OCI-LY1 (cell line): ENCODE measurements at regions not wholly inside any gene's neighbourhood (a gene's known extent, or its start where the extent isn't known, plus 50 kb on each side); places are given as distances from the start of the nearest gene placed in this dataset.

Source experiments
- H2AFZ ChIP-seq: fragments of 200-600 bp; sonication (generic), shearing (Covaris generic); 2 replicates; pipeline ENCODE4 v1.6.0; 2014; ENCODE audit warnings: antibody characterized with exemption, mild to moderate bottlenecking, low read length
- H3F3A ChIP-seq: fragments of 200-600 bp; sonication (generic), shearing (Covaris generic); 2 replicates; pipeline ENCODE4 v1.6.0; 2014; ENCODE audit warnings: mild to moderate bottlenecking, antibody characterized with exemption, low read length, moderate library complexity; ENCODE audit not compliant: insufficient read depth
- H3K27ac ChIP-seq: fragments of 200-600 bp; sonication (generic); 2 replicates; pipeline ENCODE4 v1.5.1; 2014; ENCODE audit warnings: low read length, mixed run types, mild to moderate bottlenecking, low read depth; ENCODE audit not compliant: poor library complexity, severe bottlenecking
- H3K27me3 ChIP-seq: fragments of 200-600 bp; sonication (generic); 2 replicates; pipeline ENCODE4 v1.6.0; 2014; ENCODE audit warnings: antibody characterized with exemption, mild to moderate bottlenecking, low read length, moderate library complexity; ENCODE audit not compliant: insufficient read depth
- H3K36me3 ChIP-seq: fragments of 200-600 bp; sonication (generic); 2 replicates; pipeline ENCODE4 v1.6.1; 2014; ENCODE audit warnings: mild to moderate bottlenecking, antibody characterized with exemption, low read length, moderate library complexity, mixed read lengths; ENCODE audit not compliant: insufficient read depth
- H3K4me1 ChIP-seq: fragments of 200-600 bp; sonication (generic); 2 replicates; pipeline ENCODE4 v1.5.1; 2014; ENCODE audit warnings: mild to moderate bottlenecking, low read length, moderate library complexity; ENCODE audit not compliant: insufficient read depth, severe bottlenecking
- H3K4me2 ChIP-seq: fragments of 200-600 bp; sonication (generic), shearing (Covaris generic); 2 replicates; pipeline ENCODE4 v1.6.1; 2014; ENCODE audit warnings: low read length
- H3K4me3 ChIP-seq: fragments of 200-600 bp; sonication (generic); 2 replicates; pipeline ENCODE4 v1.5.1; 2014; ENCODE audit warnings: low read length, low read depth, mild to moderate bottlenecking, mixed read lengths; ENCODE audit not compliant: poor library complexity, severe bottlenecking
- H3K79me2 ChIP-seq: fragments of 200-600 bp; shearing (Covaris generic); 2 replicates; pipeline ENCODE4 v1.6.1; 2016; ENCODE audit warnings: mixed run types, low read length, mixed read lengths; ENCODE audit not compliant: insufficient read depth
- H3K9ac ChIP-seq: fragments of 200-600 bp; sonication (generic), shearing (Covaris generic); 2 replicates; pipeline ENCODE4 v1.6.1; 2014; ENCODE audit warnings: mild to moderate bottlenecking, low read length, mixed read lengths
- H3K9me2 ChIP-seq: fragments of 200-600 bp; sonication (generic), shearing (Covaris generic); 2 replicates; pipeline ENCODE4 v1.6.1; 2014; ENCODE audit warnings: low read depth, mild to moderate bottlenecking, low read length, mixed read lengths
- H3K9me3 ChIP-seq: fragments of 200-600 bp; shearing (Covaris generic); 2 replicates; pipeline ENCODE4 v1.6.1; 2014; ENCODE audit warnings: low read length, mixed read lengths
- H4K20me1 ChIP-seq: fragments of 200-600 bp; sonication (generic), shearing (Covaris generic); 2 replicates; pipeline ENCODE4 v1.6.0; 2016; ENCODE audit warnings: mild to moderate bottlenecking, low read length; ENCODE audit not compliant: insufficient read depth
- EZH2 ChIP-seq: fragments of 200-600 bp; sonication (generic), shearing (Covaris generic); IDR thresholded peaks from 2 replicates; pipeline ENCODE4 v1.8.0; 2017; ENCODE audit warnings: borderline replicate concordance, mixed run types, mild to moderate bottlenecking, antibody characterized with exemption, low read length, moderate library complexity, mixed read lengths
- TF ChIP-seq, protein P1 (sequence below): fragments of 200-600 bp; sonication (generic), shearing (Covaris generic); IDR thresholded peaks from 2 replicates; pipeline ENCODE4 v1.5.1; 2017; ENCODE audit warnings: mild to moderate bottlenecking, antibody characterized with exemption, low read length, moderate library complexity, mixed read lengths

- H3K4me1 ChIP-seq, result no peaks in the 10 kb centered on the region
- no peaks in the 10 kb centered on the region for H4K20me1 ChIP-seq
- H3K27ac ChIP-seq, result no peak overlapping the region
- no peak overlapping the region for H3K4me3 ChIP-seq
- H3K9me3 ChIP-seq, result no peaks in the 10 kb centered on the region
- TF ChIP-seq EZH2, result no peak
- TF ChIP-seq, protein P1, sequence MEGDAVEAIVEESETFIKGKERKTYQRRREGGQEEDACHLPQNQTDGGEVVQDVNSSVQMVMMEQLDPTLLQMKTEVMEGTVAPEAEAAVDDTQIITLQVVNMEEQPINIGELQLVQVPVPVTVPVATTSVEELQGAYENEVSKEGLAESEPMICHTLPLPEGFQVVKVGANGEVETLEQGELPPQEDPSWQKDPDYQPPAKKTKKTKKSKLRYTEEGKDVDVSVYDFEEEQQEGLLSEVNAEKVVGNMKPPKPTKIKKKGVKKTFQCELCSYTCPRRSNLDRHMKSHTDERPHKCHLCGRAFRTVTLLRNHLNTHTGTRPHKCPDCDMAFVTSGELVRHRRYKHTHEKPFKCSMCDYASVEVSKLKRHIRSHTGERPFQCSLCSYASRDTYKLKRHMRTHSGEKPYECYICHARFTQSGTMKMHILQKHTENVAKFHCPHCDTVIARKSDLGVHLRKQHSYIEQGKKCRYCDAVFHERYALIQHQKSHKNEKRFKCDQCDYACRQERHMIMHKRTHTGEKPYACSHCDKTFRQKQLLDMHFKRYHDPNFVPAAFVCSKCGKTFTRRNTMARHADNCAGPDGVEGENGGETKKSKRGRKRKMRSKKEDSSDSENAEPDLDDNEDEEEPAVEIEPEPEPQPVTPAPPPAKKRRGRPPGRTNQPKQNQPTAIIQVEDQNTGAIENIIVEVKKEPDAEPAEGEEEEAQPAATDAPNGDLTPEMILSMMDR, result no peak
- no peaks in the 10 kb centered on the region for H3K36me3 ChIP-seq
- H3K9ac ChIP-seq, result no peak overlapping the region
- no peak overlapping the region for H3K4me2 ChIP-seq
- no peaks in the 10 kb centered on the region for H3F3A ChIP-seq
- H3K27me3 ChIP-seq, result no peaks in the 10 kb centered on the region
- H3K9me2 ChIP-seq, result no peaks in the 10 kb centered on the region
- no peaks in the 10 kb centered on the region for H3K79me2 ChIP-seq
- no peak overlapping the region for H2AFZ ChIP-seq
These were observed 972.5 kb downstream of the MRPL39 start for GRCh38 chr21:24634749-24635148.

DNA sequence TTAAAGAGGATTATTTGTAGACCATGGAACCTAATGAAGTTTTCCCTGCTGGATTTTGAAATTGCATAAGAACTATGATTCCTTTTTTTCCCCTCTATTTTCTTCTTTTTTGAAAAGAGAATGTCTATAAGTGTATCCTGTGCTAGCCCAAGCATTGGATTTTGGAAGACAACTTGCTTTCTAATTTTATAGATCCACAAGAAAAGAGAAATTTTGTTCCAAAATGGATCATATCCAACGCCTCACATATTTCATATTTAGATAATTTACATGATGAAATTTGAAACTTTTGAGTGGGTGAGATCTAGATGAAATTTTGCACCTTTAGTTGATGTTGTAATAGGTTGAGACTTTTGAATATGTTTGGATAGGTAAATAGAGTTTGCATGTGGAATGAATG, 978.7 kb downstream of the MRPL39 start:
- no peaks in the 10 kb centered on the region for H3K27me3 ChIP-seq
- no peaks in the 10 kb centered on the region for H3K36me3 ChIP-seq
- H3K9ac ChIP-seq, result no peak overlapping the region
- no peak overlapping the region for H3K4me3 ChIP-seq
- no peaks in the 10 kb centered on the region for H3K9me3 ChIP-seq
- H3F3A ChIP-seq, result no peaks in the 10 kb centered on the region
- no peak overlapping the region for H3K4me2 ChIP-seq
- no peaks in the 10 kb centered on the region for H3K4me1 ChIP-seq
- no peak overlapping the region for H3K27ac ChIP-seq
- no peak for TF ChIP-seq EZH2
- TF ChIP-seq, protein P1, result no peak
- H2AFZ ChIP-seq, result no peak overlapping the region
- H4K20me1 ChIP-seq, result no peaks in the 10 kb centered on the region
- no peaks in the 10 kb centered on the region for H3K79me2 ChIP-seq
- H3K9me2 ChIP-seq, result no peaks in the 10 kb centered on the region

DNA sequence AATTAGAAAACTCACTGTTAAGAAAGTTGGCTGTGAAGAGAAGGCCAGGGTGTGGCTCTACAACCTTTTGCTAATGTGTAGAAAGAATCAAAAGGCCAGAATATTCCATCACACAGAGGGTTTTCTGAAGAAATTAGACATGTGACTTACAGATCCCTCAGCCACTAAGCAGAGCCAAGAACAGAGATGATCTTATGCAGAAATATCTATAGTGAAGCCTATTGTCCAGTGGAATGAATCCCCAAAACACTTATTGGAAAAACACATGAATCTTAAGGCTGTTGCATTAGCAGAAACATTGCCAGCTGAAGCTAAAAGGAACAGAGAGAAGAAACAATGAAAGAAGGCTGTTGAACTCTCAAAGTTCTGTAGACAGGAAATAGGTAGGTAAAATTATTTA, 979.2 kb downstream of the MRPL39 start:
- Histone ChIP-seq H3K9me2 (no peaks in the 10 kb centered on the region), H2AFZ (no peak overlapping the region)

More for the DNA sequence above, 979.2 kb downstream of the MRPL39 start:
- no peaks in the 10 kb centered on the region for H3K9me3 ChIP-seq
- no peaks in the 10 kb centered on the region for H3K79me2 ChIP-seq
- H3F3A ChIP-seq, result no peaks in the 10 kb centered on the region
- H4K20me1 ChIP-seq, result no peaks in the 10 kb centered on the region
- no peak overlapping the region for H3K27ac ChIP-seq
- TF ChIP-seq EZH2, result no peak
- TF ChIP-seq, protein P1, result no peak
- no peaks in the 10 kb centered on the region for H3K4me1 ChIP-seq
- no peaks in the 10 kb centered on the region for H3K36me3 ChIP-seq
- H3K4me3 ChIP-seq, result no peak overlapping the region
- no peak overlapping the region for H3K9ac ChIP-seq
- no peak overlapping the region for H3K4me2 ChIP-seq
- H3K27me3 ChIP-seq, result no peaks in the 10 kb centered on the region
